ENCODE measurements at regions not wholly inside any gene's neighbourhood (a gene's known extent, or its start where the extent isn't known, plus 50 kb on each side); places are given as distances from the start of the nearest gene placed in this dataset.

GRCh38 chr6:19492636-19493405, 344.3 kb upstream of the ID4 start:
- DNase-seq (ENCODE audit: low read depth in 4 of 4, low spot score in 3 of 4) = peak; percentile 8 to 30 (median 14)

DNA sequence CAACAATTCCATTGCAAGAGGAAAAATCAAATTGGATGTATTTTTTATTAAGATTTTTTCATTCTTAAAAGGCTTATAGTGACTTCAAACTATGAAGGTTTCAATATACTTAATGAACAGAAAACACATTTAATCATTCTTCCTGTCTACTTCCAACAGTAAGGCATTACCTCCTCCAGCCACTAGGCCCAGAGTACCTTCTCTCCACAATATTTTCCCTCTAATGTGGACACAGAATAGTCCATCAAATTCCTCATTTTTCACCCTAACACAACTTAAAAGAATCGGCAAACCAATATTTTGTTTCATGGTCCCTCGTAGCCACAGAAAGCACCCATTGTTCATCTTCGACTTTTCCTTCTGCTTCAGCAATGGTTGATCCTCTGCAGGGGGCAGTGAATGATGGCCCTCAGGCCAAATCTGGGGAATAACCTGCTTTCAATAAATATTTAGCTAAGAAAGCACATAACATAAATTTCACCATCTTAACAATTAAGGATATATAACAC, 335.4 kb upstream of the ID4 start:
- no peak for DNase-seq (ENCODE audit: low read depth in 4 of 4, low spot score in 3 of 4)

GRCh38 chr6:19502301-19502700, 334.9 kb upstream of the ID4 start:
- DNase-seq (ENCODE audit: low read depth in 4 of 4, low spot score in 3 of 4) = no peak

- no peak for DNase-seq (ENCODE audit: low read depth in 4 of 4, low spot score in 3 of 4)
These were observed 321.2 kb upstream of the ID4 start for GRCh38 chr6:19515939-19516338.

DNA sequence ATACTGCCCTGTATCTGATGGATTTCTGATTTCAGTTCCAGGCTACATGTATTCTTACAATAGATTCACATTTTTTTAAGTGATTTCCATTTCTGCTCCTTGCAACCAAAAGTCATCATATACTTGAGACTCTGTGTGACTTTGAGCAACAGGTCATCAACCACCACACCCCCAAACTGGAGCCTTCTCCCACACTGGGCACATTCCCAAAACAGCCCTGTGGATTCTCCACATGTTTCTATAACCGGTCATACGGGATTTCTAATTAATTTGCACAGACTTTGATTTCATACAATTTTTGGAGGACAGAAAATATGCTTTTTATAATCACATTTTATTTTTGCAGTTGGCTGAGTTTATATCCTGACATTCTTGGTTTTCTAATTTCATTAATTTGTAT, 317.2 kb upstream of the ID4 start:
- no peak for DNase-seq (ENCODE audit: low read depth in 4 of 4, low spot score in 3 of 4)

DNA sequence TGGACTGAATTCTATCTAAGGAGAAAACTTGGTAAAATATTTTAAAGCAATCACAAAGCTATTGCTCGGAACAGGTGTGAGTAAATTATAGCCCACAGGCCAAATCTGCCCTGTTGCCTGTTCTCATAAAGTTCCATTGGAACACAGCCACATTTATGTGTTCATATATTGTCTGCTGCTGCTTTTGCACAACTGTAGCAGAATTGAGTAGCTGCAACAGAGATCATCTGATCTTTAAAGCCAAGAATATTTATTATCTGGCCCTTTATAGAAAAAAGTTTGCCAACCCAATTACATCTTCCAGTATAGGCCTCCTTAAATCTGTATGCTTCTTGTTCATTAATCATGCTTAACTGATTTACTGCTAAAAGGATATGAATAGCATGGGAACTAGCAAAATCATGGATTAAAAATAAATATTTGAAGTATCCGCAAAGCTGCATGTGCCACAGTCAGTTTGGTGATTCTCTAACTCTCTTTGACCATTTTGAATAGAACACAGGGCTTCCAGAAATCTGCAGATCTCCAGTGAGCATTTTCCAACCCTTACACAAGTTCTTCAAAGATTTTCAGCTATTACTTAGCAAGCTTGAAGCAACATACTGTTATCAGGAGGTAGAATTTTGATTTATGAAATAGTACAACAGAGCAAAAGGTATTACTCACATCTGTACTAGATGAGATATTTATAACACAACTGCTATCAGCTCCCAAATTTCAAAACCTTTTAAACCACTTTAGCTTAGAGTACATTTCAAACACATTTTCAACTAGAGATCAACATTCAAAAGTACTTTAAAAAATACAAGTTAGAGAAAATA, 312.6 kb upstream of the ID4 start:
- DNase-seq (ENCODE audit: low read depth in 4 of 4, low spot score in 3 of 4) = no peak

GRCh38 chr6:19525673-19526072, 311.5 kb upstream of the ID4 start:
- DNase-seq (ENCODE audit: low read depth in 4 of 4, low spot score in 3 of 4) = no peak

- DNase-seq (ENCODE audit: low read depth in 4 of 4, low spot score in 3 of 4) = no peak
These were observed 307.0 kb upstream of the ID4 start for GRCh38 chr6:19530188-19530587.

DNA sequence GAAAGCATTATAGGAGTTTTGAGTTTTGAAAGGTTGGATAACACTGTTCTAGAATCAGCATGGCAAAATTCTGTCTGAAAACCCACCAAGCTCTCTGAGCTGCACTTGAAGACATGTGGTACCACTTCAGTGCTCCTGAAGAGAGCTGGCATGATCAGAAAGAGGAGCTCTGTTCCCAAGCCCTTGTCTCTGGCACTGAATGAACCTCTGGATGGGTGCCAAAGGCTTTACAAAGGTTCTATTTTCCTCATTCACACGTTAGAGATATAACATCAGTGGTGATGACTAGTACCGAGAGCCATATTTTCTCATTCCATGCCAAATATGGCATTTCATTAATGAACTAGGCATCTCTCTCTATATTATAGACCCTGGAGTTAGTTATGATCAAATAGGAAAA, 301.8 kb upstream of the ID4 start:
- DNase-seq (ENCODE audit: low read depth in 4 of 4, low spot score in 3 of 4) = no peak

- DNase-seq (ENCODE audit: low read depth in 4 of 4, low spot score in 3 of 4) = no peak
These were observed 300.3 kb upstream of the ID4 start for GRCh38 chr6:19536838-19537237.

GRCh38 chr6:19538096-19538495, 299.1 kb upstream of the ID4 start:
- peak in 3 of 4 donors; percentile 41 to 58 (median 51) for DNase-seq (ENCODE audit: low read depth in 4 of 4, low spot score in 3 of 4)

DNA sequence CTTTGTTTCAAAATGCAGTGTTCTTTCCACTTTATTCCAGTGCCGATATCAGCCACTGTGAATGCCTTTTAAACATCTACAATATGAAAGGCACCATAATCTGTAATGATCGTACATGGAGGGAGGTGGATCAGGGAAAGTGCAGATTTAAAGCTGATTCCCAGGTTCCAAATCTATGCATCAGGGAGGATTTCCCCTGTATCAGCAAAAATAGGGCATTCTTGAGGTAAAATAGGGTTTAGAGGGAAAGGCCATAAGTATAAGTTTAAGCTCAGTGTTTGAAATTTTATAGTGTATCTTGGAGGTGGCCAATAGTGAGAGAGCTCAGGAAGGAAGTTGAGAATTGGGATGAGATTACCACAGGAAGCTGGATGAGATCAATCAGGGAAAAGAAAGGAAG, 289.7 kb upstream of the ID4 start:
- no peak for DNase-seq (ENCODE audit: low read depth in 4 of 4, low spot score in 3 of 4)

DNA sequence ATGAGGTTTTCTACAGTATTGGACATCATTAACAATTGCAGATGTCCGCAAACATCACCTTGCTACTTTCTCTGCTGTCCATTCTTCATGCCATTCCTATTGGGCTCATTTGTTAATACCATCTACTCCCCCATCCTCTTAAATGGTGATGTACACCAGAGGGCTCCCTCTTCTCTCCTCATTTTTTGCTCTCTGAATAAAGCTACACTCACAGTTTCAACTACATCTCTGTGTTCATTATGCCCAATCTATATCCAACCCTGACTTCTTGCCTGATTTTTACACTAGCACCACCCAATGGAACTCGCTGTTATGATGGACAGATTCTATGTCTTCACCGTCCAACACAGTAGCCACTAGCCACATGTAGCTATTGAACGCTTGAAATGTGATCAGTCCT, 288.1 kb upstream of the ID4 start:
- no peak for DNase-seq (ENCODE audit: low read depth in 4 of 4, low spot score in 3 of 4)

DNA sequence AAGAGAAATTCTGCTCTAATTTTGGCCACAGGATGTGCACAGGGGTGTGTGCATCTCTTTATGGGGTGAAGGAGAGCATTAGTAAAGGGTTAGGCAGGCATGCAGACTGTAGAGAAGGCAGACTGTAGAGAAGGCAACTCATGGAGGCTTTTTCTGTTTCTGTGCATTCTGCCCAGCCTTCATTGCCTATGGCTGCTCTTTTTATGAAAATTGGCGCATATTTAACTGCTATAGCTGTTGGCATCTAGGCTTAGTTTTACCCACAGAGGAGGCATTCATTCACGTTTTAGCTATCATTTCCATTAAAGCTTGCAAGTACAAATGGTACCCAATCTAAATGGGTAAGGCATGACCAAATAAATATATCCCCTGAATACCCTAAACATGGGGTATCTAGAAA, 286.8 kb upstream of the ID4 start:
- DNase-seq (ENCODE audit: low read depth in 4 of 4, low spot score in 3 of 4) = no peak

GRCh38 chr6:19551611-19552010, 285.6 kb upstream of the ID4 start:
- DNase-seq (ENCODE audit: low read depth in 4 of 4, low spot score in 3 of 4) = no peak

DNA sequence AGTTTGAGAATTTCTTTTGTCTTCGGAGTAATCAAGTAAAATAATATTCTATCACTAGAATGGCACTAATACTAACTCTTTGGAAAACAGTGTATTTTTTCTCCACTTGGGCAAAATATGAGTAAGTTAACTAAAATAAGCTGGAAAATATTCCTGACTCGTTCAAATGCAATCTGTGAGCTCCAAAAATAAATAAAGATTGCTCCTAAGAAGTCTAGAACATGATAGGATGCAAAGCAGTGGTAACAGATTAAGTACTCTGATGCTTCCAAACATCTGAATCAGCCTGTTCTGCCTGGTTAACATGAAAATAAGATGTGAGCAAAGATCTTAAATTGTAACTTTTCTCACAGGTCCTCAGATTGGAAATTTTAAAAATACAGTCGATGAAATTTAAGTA, 285.1 kb upstream of the ID4 start:
- no peak for DNase-seq (ENCODE audit: low read depth in 4 of 4, low spot score in 3 of 4)

- no peak for DNase-seq (ENCODE audit: low read depth in 4 of 4, low spot score in 3 of 4)
These were observed 284.6 kb upstream of the ID4 start for GRCh38 chr6:19552588-19552987.

- no peak for DNase-seq (ENCODE audit: low read depth in 4 of 4, low spot score in 3 of 4)
These were observed 282.6 kb upstream of the ID4 start for GRCh38 chr6:19554356-19555225.

- DNase-seq (ENCODE audit: low read depth in 4 of 4, low spot score in 3 of 4) = no peak
These were observed 280.0 kb upstream of the ID4 start for GRCh38 chr6:19557191-19557590.

DNA sequence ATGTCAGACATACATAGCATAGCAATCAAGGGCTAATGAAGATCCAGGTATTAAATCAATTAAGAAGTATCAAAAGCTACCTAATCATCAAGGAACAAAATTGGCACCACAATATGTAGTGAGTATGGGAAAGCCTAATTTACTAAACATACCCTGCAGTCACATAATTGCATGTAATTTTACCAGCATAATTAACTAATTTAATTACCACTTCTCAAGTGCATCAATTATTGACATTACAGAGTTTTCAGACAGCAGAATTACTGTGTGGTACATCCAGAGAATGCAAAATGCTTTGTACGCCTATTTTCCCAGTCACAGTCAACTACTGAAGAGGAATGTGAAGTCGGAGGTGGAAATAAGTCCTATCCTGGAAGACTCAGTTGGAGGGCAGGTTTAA, 279.0 kb upstream of the ID4 start:
- no peak for DNase-seq (ENCODE audit: low read depth in 4 of 4, low spot score in 3 of 4)

DNA sequence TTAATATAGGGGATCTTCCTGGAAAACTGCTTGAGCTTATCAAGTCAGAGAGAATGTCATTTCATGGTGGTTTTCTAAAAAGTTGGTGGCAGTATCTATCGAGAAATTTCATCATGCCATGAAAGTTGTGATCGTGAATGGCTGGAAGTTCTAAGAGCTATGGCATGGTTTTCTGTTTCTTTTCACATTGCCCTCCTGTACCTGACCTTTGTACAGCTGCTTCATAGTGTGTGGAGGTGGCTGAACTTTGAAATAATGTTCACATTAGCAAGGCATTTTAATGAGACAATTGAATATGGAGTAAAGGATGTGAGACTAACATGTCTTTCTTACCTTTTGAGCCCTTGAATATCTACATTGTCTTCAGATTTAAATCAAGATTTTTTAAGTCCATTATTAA, 278.2 kb upstream of the ID4 start:
- no peak for DNase-seq (ENCODE audit: low read depth in 4 of 4, low spot score in 3 of 4)
